GM12878 (cell line): ENCODE measurements at regions not wholly inside any gene's neighbourhood (a gene's known extent, or its start where the extent isn't known, plus 50 kb on each side); places are given as distances from the start of the nearest gene placed in this dataset.

Experiments
- ATF7 ChIP-seq: fragments of 450-650 bp; IDR thresholded peaks from 2 replicates; pipeline ENCODE4 v1.6.1; 2016; ENCODE audit warnings: low read depth, mild to moderate bottlenecking
- BRCA1 ChIP-seq: IDR thresholded peaks from 2 replicates; pipeline ENCODE4 v1.6.1; 2011; ENCODE audit warnings: low read depth, low read length, improper control_type of control experiment
- EGR1 ChIP-seq, 2 experiments: IDR thresholded peaks; 1 replicate in 1 of 2; 2 replicates in 1 of 2; pipeline ENCODE4 v1.6.1; 2011 to 2012; ENCODE audit warnings: low read depth in 2 of 2, low read length in 2 of 2, borderline replicate concordance in 1 of 2, mild to moderate bottlenecking in 1 of 2, moderate library complexity in 1 of 2
- HDGF ChIP-seq: fragments of 450-650 bp; IDR thresholded peaks from 2 replicates; pipeline ENCODE4 v1.6.1; 2016; ENCODE audit warnings: antibody characterized with exemption
- IKZF1 ChIP-seq: fragments of 450-650 bp; conservative IDR thresholded peaks from 2 replicates; pipeline ENCODE4 v1.6.1; 2017; ENCODE audit warnings: antibody characterized with exemption, mild to moderate bottlenecking
- MTA2 ChIP-seq: fragments of 450-650 bp; IDR thresholded peaks from 2 replicates; pipeline ENCODE4 v1.6.1; 2016; ENCODE audit warnings: low read depth, mild to moderate bottlenecking, moderate library complexity
- NRF1 ChIP-seq: conservative IDR thresholded peaks from 2 replicates; pipeline ENCODE4 v1.6.1; 2011; ENCODE audit warnings: mild to moderate bottlenecking, low read depth, low read length, improper control_type of control experiment
- PAX5 ChIP-seq: IDR thresholded peaks from 2 replicates; pipeline ENCODE4 v1.6.1; 2011; ENCODE audit warnings: low read depth, low read length, borderline replicate concordance
- STAT1 ChIP-seq: fragments of 450-650 bp; conservative IDR thresholded peaks from 2 replicates; pipeline ENCODE4 v1.6.1; 2014; ENCODE audit warnings: antibody characterized with exemption, mild to moderate bottlenecking
- TCF3 ChIP-seq: IDR thresholded peaks from 2 replicates; pipeline ENCODE4 v1.6.1; 2012; ENCODE audit warnings: low read depth, mild to moderate bottlenecking, low read length, borderline replicate concordance; ENCODE audit not compliant: insufficient read depth
- TF ChIP-seq, protein P1 (sequence below): fragments of 450-650 bp; IDR thresholded peaks from 2 replicates; pipeline ENCODE4 v1.6.1; 2018; ENCODE audit warnings: borderline replicate concordance, mild to moderate bottlenecking; ENCODE audit not compliant: partially characterized antibody
- TF ChIP-seq, protein P2 (sequence below): fragments of 450-650 bp; IDR thresholded peaks from 2 replicates; pipeline ENCODE4 v1.6.1; 2016; ENCODE audit warnings: mild to moderate bottlenecking
- TF ChIP-seq, protein P3 (sequence below): fragments of 450-650 bp; formaldehyde crosslinking; IDR thresholded peaks from 2 replicates; pipeline ENCODE4 v1.5.0; 2022; ENCODE audit warnings: mild to moderate bottlenecking, missing genetic modification characterization
- TF ChIP-seq, protein P4 (sequence below): IDR thresholded peaks from 2 replicates; pipeline ENCODE4 v1.6.1; 2012; ENCODE audit warnings: low read depth, low read length, improper control_type of control experiment
- TF ChIP-seq, protein P5 (sequence below): IDR thresholded peaks from 2 replicates; pipeline ENCODE4 v1.6.1; 2011; ENCODE audit warnings: low read depth, low read length, improper control_type of control experiment, borderline replicate concordance
- TF ChIP-seq, protein P6 (sequence below), 3 experiments: IDR thresholded peaks in 2 of 3; conservative IDR thresholded peaks in 1 of 3; 2 replicates each; pipeline ENCODE4 v1.5.1; 2011; ENCODE audit warnings: low read depth in 3 of 3, low read length in 3 of 3, mild to moderate bottlenecking in 3 of 3, control low read depth in 2 of 3, moderate library complexity in 2 of 3, inconsistent platforms in 1 of 3, mixed read lengths in 1 of 3; ENCODE audit not compliant: control insufficient read depth in 2 of 3, insufficient read depth in 1 of 3; ENCODE audit errors: extremely low read depth in 1 of 3

DNA sequence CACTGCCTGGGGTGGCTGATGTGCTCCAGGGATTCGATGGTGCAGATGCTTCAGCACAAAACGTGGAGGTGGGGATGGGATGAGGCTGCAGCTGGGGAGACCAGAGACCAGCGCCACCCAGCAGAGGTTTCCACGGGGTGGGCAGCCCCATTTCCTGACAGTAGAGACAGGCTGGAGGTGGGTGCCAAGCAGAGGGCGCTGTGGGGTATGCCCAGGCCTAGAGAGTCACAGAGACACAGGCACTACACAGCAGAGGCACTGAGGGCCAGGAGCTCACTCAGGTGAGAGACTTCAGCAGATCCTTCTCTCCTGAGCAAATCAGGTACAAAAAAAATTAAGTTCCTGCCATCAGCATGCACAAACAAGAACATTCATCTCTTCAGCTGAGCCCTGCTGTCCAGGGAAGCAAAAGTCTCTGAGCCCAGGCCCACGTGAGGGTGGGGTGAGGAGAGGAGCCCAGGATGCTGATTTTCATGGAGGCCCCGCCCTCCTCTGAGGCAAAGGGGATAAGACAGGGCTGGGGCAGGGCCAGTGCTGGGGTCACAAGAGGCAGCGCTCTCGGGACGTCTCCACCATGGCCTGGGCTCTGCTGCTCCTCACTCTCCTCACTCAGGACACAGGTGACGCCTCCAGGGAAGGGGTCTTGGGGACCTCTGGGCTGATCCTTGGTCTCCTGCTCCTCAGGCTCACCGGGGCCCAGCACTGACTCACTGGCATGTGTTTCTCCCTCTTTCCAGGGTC is 53.1 kb downstream of the GGTLC2 start (continued):
- TF ChIP-seq, protein P1, sequence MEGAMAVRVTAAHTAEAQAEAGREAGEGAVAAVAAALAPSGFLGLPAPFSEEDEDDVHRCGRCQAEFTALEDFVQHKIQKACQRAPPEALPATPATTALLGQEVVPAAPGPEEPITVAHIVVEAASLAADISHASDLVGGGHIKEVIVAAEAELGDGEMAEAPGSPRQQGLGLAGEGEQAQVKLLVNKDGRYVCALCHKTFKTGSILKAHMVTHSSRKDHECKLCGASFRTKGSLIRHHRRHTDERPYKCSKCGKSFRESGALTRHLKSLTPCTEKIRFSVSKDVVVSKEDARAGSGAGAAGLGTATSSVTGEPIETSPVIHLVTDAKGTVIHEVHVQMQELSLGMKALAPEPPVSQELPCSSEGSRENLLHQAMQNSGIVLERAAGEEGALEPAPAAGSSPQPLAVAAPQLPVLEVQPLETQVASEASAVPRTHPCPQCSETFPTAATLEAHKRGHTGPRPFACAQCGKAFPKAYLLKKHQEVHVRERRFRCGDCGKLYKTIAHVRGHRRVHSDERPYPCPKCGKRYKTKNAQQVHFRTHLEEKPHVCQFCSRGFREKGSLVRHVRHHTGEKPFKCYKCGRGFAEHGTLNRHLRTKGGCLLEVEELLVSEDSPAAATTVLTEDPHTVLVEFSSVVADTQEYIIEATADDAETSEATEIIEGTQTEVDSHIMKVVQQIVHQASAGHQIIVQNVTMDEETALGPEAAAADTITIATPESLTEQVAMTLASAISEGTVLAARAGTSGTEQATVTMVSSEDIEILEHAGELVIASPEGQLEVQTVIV: no peak
- TF ChIP-seq HDGF (no peak), BRCA1 (no peak), IKZF1 (no peak), NRF1 (no peak), PAX5 (no peak), MTA2 (no peak), STAT1 (no peak), TCF3 (no peak), ATF7 (no peak), EGR1 (IDR thresholded peaks at IDR 0.05; ENCODE audit: borderline replicate concordance in 1 of 2, low read depth in 2 of 2, low read length in 2 of 2) (no peak)
- TF ChIP-seq, protein P2, sequence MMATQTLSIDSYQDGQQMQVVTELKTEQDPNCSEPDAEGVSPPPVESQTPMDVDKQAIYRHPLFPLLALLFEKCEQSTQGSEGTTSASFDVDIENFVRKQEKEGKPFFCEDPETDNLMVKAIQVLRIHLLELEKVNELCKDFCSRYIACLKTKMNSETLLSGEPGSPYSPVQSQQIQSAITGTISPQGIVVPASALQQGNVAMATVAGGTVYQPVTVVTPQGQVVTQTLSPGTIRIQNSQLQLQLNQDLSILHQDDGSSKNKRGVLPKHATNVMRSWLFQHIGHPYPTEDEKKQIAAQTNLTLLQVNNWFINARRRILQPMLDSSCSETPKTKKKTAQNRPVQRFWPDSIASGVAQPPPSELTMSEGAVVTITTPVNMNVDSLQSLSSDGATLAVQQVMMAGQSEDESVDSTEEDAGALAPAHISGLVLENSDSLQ: no peak
- TF ChIP-seq, protein P3, sequence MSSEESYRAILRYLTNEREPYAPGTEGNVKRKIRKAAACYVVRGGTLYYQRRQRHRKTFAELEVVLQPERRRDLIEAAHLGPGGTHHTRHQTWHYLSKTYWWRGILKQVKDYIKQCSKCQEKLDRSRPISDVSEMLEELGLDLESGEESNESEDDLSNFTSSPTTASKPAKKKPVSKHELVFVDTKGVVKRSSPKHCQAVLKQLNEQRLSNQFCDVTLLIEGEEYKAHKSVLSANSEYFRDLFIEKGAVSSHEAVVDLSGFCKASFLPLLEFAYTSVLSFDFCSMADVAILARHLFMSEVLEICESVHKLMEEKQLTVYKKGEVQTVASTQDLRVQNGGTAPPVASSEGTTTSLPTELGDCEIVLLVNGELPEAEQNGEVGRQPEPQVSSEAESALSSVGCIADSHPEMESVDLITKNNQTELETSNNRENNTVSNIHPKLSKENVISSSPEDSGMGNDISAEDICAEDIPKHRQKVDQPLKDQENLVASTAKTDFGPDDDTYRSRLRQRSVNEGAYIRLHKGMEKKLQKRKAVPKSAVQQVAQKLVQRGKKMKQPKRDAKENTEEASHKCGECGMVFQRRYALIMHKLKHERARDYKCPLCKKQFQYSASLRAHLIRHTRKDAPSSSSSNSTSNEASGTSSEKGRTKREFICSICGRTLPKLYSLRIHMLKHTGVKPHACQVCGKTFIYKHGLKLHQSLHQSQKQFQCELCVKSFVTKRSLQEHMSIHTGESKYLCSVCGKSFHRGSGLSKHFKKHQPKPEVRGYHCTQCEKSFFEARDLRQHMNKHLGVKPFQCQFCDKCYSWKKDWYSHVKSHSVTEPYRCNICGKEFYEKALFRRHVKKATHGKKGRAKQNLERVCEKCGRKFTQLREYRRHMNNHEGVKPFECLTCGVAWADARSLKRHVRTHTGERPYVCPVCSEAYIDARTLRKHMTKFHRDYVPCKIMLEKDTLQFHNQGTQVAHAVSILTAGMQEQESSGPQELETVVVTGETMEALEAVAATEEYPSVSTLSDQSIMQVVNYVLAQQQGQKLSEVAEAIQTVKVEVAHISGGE: no peak
- TF ChIP-seq, protein P4, sequence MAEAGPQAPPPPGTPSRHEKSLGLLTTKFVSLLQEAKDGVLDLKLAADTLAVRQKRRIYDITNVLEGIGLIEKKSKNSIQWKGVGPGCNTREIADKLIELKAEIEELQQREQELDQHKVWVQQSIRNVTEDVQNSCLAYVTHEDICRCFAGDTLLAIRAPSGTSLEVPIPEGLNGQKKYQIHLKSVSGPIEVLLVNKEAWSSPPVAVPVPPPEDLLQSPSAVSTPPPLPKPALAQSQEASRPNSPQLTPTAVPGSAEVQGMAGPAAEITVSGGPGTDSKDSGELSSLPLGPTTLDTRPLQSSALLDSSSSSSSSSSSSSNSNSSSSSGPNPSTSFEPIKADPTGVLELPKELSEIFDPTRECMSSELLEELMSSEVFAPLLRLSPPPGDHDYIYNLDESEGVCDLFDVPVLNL: no peak
- TF ChIP-seq, protein P5, sequence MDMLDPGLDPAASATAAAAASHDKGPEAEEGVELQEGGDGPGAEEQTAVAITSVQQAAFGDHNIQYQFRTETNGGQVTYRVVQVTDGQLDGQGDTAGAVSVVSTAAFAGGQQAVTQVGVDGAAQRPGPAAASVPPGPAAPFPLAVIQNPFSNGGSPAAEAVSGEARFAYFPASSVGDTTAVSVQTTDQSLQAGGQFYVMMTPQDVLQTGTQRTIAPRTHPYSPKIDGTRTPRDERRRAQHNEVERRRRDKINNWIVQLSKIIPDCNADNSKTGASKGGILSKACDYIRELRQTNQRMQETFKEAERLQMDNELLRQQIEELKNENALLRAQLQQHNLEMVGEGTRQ: no peak
- TF ChIP-seq, protein P6, sequence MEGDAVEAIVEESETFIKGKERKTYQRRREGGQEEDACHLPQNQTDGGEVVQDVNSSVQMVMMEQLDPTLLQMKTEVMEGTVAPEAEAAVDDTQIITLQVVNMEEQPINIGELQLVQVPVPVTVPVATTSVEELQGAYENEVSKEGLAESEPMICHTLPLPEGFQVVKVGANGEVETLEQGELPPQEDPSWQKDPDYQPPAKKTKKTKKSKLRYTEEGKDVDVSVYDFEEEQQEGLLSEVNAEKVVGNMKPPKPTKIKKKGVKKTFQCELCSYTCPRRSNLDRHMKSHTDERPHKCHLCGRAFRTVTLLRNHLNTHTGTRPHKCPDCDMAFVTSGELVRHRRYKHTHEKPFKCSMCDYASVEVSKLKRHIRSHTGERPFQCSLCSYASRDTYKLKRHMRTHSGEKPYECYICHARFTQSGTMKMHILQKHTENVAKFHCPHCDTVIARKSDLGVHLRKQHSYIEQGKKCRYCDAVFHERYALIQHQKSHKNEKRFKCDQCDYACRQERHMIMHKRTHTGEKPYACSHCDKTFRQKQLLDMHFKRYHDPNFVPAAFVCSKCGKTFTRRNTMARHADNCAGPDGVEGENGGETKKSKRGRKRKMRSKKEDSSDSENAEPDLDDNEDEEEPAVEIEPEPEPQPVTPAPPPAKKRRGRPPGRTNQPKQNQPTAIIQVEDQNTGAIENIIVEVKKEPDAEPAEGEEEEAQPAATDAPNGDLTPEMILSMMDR (IDR thresholded peaks at IDR 0.05 in 2 of 3, conservative IDR thresholded peaks at IDR 0.05 in 1 of 3; ENCODE audit: control insufficient read depth in 2 of 3, extremely low read depth in 1 of 3, insufficient read depth in 1 of 3, low read depth in 3 of 3, low read length in 3 of 3): 0 out of 6 replicates have a peak, but pooled peaks of 1 of the 3 experiments have one; percentile 26
